Stimulated activated CD8-positive, alpha-beta memory T cell treated with anti-CD3 and anti-CD28 coated beads, Interleukin-4, amount 100 ng/mL, for 4 hours (primary cell): ENCODE measurements at regions not wholly inside any gene's neighbourhood (a gene's known extent, or its start where the extent isn't known, plus 50 kb on each side); places are given as distances from the start of the nearest gene placed in this dataset.
"Not testable (repeated sequence)": the region's sequence is repeated elsewhere in the genome, so short reads cannot be mapped to it uniquely, and the experiment has no call there.

Source experiments
- DNase-seq, 2 donors: peaks; one replicate each; pipeline ENCODE4 v3.0.0-alpha.2; 2020; ENCODE audit warnings: low read depth in 2 of 2, low spot score in 1 of 2

DNA sequence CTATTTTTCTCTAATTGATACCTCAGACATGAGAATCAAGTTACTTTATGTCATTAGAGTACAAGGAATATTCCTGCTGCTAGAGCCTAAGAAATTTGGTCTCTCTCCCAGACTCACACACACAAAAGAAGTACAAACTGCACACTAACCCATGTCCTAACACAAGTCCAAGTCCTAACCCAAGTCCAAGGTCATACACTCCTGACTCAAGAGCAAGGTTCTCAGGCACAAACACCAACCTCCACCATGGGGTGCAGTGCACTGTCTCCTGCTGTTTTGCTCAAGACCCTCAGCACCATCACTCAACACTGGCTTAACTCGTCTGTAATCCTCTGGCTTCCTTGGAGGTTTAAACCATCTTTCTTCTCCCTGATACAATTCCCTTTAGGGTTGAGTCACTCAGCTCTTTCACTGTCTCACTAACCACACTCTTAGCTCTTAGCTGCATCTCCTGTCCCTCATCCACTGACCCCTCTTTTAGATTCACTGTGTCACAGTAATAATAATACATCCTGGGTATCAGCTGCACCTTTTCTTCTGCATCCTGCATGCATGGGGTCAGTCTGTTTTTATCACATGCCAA, 129.8 kb downstream of the BCL2L11 start:
- DNase-seq: no peak

DNA sequence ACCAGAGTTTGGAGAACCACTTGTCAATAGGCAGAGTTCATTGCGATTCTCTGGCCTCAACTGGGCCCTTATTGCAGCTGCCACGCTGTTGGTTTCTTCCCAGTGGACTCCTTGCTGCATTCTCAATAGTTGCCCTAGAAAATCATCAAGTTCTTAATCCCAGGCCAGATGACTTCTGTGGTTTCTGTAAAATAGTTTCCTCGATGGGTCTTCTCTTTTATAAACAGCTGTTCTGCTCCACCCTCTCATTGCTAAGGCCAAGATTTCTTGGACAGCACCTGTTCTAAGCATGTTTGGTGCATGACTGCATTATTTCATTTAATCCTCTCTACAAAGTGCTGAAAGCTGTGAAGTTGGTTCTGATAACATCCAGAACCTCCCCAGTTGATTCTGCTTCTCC, 131.0 kb downstream of the BCL2L11 start:
- no peak for DNase-seq

- no peak for DNase-seq
Measured at GRCh38 chr2:111252436-111252835, 131.7 kb downstream of the BCL2L11 start.

DNA sequence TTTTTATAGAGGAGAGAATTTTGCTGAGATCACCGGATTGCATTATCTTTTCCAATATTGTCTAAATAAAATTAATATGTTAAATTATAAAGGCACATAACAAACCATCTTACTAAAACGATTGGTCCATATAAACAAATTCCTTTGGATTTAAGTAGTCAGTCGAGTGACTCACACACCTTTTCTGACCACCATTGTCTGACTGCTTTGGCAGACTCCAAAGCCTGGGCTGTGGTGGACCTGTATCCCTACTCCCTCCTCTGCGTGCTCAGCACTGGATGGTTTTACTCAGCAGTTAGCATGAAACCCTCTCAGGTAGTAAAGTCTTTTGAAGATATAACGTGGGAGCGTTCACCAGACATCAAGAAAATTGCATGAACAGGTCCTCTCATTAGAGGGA, 134.2 kb downstream of the BCL2L11 start:
- DNase-seq: not testable (repeated sequence)

DNA sequence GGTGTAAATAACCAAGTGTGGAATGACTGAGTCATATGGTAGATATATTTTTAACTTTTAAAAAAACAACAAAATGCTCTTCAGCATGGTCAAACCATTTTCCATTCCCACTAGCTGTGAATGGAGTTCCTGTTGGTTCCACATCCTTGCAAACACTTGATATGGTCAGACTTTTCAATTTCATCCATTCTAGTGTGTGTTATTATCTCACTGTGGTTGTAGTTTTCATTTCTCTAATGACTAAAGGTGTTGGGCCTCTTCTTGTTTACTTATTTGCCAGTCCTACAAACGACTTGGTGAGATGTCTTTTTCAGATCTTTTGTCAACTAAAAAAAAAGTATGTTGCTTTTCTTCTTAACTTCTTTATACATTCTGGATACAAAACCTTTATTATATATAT, 135.9 kb downstream of the BCL2L11 start:
- DNase-seq: not testable (repeated sequence)

DNA sequence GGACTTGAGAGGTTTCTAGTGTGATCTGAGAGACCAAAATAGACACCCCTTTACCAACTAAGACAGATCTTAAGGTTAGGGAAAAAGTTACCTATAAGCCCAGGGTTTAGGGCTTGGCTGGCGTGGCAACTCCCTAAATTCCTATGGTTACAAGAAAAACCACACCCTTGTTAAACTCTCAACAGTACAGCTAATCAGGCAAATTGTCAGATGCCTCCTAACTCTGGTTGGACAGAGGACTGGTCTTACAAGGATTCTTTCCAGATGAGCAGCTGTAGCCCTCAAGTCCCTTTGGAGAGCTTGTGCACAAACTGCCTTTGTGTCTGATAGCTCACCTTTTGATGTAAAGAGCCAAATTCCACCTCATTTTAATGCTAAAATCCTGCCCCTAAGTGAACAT, 136.9 kb downstream of the BCL2L11 start:
- not testable (repeated sequence) for DNase-seq

GRCh38 chr2:111258318-111258717, 137.6 kb downstream of the BCL2L11 start:
- DNase-seq: not testable (repeated sequence)

- not testable (repeated sequence) for DNase-seq
Measured at GRCh38 chr2:111262627-111263379, 142.1 kb downstream of the BCL2L11 start.

DNA sequence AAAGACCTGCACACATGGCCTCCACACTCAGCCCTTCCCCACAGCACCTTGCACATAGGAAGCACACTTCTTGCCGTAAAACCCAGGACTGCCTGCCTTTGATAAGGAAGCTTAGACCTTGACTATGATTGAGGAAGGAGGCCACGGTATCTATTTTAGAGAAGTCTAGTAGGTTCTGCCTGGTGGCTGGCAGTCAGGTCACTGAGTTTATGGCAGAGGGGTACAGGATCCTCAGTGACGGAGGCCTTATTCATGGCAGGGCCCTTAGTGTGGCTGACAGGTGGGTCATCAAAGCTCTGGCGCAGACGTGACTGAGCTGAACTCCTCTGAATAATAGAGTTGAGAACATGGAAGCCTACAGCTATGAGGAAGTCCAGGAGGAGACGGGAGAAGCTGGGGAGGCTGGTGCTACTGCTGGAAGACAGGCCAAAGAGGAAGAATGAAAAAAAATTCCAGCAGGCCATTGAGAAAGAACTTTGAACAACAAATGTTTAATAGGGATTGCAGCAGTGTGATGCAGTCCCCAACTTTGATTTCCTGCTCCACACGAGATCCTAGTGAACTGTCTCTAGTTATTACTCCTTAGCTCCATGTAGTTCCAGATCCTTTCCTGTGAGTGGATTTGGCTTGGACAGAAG, 142.8 kb downstream of the BCL2L11 start:
- DNase-seq: not testable (repeated sequence)

- not testable (repeated sequence) for DNase-seq
Measured at GRCh38 chr2:111264956-111265355, 144.2 kb downstream of the BCL2L11 start.

DNA sequence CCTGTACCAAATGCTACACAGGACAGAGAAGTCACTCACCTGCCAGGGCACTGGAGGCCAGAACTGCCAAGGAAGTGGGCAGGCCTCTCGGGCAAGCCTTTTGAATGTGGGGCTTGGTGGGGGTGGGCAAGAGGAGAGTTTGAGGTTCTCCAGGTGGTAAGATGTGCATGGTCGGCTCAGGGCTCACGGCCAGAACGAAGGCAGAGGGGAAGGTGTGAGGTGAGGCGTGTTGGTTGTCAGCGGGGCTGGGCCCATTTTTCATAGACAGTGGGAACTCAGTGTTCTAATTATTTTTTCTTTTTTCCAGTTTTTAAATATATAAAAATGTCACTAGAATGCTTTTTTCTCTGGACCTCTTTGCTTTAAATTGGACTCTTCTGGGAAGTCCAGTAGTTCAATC, 145.8 kb downstream of the BCL2L11 start:
- DNase-seq: not testable (repeated sequence)

DNA sequence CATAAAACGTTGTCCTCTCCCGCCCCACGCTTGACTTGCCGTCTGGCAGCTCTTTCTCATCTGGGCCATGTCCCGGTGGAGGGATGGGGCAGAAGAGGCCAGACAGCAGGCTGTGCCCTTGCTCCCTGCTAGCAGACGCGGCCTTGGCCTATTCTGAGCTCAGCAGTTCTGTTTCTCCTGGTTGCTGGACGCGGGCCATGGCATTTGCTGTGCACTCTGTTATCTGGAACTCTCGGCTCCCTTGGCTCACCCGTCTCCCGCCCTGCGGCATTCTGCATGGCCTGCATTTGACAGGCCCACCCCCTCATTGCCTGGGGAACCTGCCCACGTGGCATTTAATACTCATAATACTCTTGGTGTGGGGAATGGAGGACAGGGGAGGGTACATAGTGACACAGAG, 146.3 kb downstream of the BCL2L11 start:
- DNase-seq: not testable (repeated sequence)

DNA sequence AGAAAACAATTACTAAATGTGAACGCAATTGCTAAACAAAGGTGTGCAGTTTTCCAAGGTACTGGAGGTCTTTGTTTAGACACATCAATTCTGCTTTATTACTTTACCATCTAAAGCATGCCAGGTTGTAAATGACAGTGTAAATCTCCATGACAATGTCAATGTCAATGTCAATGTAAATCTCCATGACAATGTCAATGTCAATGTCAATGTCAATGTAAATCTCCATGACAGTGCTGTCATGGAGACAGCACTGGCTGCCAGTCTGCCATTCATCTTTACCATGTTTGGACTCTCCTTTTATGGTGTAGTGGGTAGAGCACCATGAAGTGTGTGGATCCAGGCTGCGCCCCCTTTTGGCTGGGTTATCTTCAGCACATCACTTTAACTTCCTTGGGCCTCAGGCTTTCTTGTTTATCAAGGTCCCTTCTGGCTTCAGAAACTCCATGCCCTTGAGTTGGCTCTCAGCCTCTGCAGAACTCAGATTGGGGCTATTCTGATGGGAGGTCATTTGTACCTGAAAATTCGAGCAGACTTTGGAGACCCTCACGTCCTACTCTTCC, 149.1 kb downstream of the BCL2L11 start:
- not testable (repeated sequence) for DNase-seq

DNA sequence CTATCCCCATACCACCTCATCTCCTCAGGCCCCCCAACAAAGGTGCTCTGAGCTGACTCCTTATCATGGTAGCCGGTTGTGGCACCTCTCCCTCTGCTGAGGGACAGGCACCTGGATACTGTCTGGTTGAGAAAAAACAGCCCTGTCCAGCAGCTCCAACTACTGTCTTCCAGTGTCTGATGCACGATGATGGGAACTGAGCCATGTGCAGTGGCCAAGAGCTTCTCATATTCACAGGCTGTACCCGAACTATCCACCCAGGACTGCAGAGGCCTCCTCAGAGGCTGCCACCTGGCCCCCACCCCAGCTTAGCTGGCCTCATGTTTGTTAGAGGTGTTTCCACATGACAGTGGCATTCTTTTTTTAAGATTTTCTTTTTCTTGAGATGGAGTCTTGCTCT, 149.9 kb downstream of the BCL2L11 start:
- DNase-seq: not testable (repeated sequence)

DNA sequence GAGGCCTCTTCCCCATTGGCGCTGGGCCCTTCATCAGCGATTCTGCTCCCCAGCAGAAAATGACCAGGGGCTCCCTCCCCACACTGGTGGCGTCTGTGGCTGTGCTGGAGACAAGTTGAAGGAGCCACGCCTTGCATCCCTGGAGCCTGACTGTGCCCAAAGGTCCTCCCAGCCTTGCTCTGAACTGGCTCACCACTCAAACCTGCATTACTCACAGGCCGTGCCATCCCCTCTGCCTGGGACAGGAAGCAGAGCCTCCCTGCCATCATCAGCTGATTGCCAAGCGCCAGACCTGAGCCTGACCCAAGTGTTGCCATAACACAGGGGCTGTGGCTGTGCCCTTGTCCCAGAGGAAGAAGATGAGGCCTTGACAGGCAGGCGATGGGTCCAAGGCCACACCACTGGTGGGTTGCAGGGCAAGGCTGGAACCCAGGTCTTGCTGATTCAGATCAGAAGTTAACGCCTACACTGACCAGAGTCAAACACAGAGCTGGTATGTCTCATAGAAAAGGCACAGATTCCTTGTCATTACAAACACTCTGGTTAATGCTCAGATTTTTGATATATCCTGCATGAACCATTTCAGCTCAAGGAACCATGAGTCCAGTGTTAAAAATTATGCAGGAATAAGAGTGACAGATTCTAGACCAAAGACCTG, 151.1 kb downstream of the BCL2L11 start:
- not testable (repeated sequence) for DNase-seq

GRCh38 chr2:111273007-111273406, 152.3 kb downstream of the BCL2L11 start:
- not testable (repeated sequence) for DNase-seq

DNA sequence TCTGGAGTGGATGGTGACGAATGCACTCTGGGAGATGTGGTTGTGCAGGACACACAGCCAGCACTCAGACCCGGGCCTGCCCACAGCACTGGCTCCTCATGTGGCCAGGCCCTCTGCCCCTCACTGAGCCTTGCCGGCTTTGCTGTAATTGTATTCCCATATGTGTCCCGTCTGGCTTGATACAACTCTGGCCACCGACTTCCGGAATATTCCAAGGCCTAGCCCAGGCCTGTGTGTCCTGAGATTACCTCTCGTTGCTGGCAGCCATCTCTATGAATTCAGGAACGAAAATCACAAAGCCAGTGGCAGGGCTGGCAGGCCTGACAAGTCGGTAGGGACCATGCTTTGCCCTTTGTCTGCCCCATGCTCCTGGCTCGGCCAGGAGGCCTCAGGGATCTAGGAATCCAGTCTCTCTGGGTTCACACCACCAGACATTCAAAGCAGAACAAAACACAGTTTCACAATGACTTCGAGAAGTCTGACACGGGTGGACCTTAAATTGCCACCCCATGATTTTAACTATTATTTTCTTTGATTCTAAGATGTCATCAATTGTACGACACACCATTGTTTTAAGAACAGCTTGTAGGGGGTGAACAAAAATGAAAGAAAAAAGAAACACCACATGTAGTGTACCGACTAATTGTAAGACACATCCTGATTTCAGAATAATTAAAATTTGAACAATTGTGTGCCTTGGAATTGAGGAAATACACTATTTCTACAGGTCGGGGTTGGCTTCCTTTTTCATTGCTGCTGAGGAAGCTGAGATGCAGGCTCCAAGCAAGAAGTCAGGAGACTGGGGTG, 154.5 kb downstream of the BCL2L11 start:
- DNase-seq: not testable (repeated sequence)

GRCh38 chr2:111275854-111276171, 155.1 kb downstream of the BCL2L11 start:
- DNase-seq: not testable (repeated sequence)

DNA sequence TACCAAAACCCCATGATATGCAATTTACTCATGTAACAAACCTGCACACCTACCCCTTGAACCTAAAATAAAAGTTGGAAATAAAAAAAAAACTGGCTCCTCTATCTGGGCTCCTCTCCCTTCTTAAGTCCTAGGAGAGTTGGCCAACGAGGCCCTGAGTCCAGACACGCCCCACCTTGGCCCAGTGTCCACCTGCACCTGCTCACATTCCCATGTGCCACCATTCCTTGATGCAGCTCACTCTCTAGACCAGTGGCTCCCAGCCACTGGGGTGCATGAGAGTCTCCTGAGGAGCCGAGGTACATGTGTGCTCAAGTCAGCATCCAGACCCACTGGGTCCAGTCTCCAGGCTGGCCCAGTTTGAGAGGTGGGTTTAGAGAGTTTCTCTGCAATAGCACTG, 157.4 kb downstream of the BCL2L11 start:
- not testable (repeated sequence) for DNase-seq

DNA sequence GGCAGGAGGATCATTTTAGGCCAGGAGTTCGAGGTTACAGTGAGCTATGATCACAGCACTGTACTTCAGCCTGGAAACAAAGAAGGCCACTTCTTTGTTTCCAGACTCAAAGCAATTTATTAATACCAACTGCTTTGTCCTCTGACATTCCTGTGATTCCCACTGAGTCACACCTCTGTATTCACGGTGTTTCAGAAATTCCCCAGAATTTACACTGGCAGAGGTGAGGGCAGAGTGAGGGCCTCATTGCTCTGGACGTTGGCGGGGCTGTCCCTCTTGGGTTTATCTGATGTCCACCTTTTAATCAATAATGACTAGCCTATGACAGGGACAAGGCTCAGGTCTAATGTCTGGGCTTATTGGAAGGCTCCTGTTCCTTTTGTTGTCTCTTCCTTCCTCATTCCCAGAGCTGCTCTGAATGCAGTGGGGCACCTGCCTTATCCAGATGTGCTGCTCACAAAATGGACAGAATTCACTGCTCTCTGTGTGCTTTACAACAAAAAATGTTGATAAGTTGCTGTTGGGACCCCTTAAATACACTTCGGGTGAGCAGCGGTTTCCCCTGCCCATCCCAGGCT, 160.1 kb downstream of the BCL2L11 start:
- not testable (repeated sequence) for DNase-seq
